Stimulated activated CD4-positive, alpha-beta T cell treated with anti-CD3 and anti-CD28 coated beads, Interleukin-2, amount 100 ng/mL, for 48 hours (primary cell): ENCODE measurements at regions not wholly inside any gene's neighbourhood (a gene's known extent, or its start where the extent isn't known, plus 50 kb on each side); places are given as distances from the start of the nearest gene placed in this dataset.

Source experiments
- DNase-seq, 2 donors: peaks; one replicate each; pipeline ENCODE4 v3.0.0-alpha.2; 2020

GRCh38 chr2:172204762-172205161, 102.1 kb upstream of the DLX2 start:
- DNase-seq = no peak

- no peak for DNase-seq
Observed at GRCh38 chr2:172205292-172205691, 102.6 kb upstream of the DLX2 start.

GRCh38 chr2:172207911-172208310, 105.2 kb upstream of the DLX2 start:
- no peak for DNase-seq

GRCh38 chr2:172208791-172209325, 106.2 kb upstream of the DLX2 start:
- DNase-seq = no peak

GRCh38 chr2:172210599-172210998, 107.9 kb upstream of the DLX2 start:
- DNase-seq = no peak

- no peak for DNase-seq
Observed at GRCh38 chr2:172211512-172211911, 108.8 kb upstream of the DLX2 start.

- no peak for DNase-seq
Observed at GRCh38 chr2:172213116-172213860, 110.6 kb upstream of the DLX2 start.

GRCh38 chr2:172214252-172214651, 111.6 kb upstream of the DLX2 start:
- DNase-seq = no peak

GRCh38 chr2:172215172-172215935, 112.7 kb upstream of the DLX2 start:
- DNase-seq = no peak

- DNase-seq = no peak
Observed at GRCh38 chr2:172215936-172216335, 113.2 kb upstream of the DLX2 start.

- DNase-seq = no peak
Observed at GRCh38 chr2:172216477-172216876, 113.8 kb upstream of the DLX2 start.

- no peak for DNase-seq
Observed at GRCh38 chr2:172219201-172219600, 116.5 kb upstream of the DLX2 start.

- no peak for DNase-seq
Observed at GRCh38 chr2:172220121-172220520, 117.4 kb upstream of the DLX2 start.

- no peak for DNase-seq
Observed at GRCh38 chr2:172223601-172224054, 120.9 kb upstream of the DLX2 start.

GRCh38 chr2:172225786-172226185, 123.1 kb upstream of the DLX2 start:
- no peak for DNase-seq

GRCh38 chr2:172226244-172227061, 123.8 kb upstream of the DLX2 start:
- DNase-seq = no peak

GRCh38 chr2:172227719-172228118, 125.0 kb upstream of the DLX2 start:
- no peak for DNase-seq

- DNase-seq = no peak
Observed at GRCh38 chr2:172228177-172228808, 125.6 kb upstream of the DLX2 start.

GRCh38 chr2:172229125-172229524, 126.4 kb upstream of the DLX2 start:
- no peak for DNase-seq

- DNase-seq = no peak
Observed at GRCh38 chr2:172230332-172230888, 127.7 kb upstream of the DLX2 start.

- DNase-seq = no peak
Observed at GRCh38 chr2:172230889-172231401, 128.2 kb upstream of the DLX2 start.

GRCh38 chr2:172231508-172231907, 128.8 kb upstream of the DLX2 start:
- DNase-seq = no peak
